Liver (tissue), 3 donors: ENCODE measurements at regions not wholly inside any gene's neighbourhood (a gene's known extent, or its start where the extent isn't known, plus 50 kb on each side); places are given as distances from the start of the nearest gene placed in this dataset.

Source experiments
- FOXA2 ChIP-seq: IDR thresholded peaks from 2 replicates; pipeline ENCODE4 v1.6.1; 2016; ENCODE audit warnings: antibody characterized with exemption
- GABPA ChIP-seq, 2 donors: IDR thresholded peaks in 1 of 2; conservative IDR thresholded peaks in 1 of 2; 2 replicates each; pipeline ENCODE4 v1.6.1; 2016; ENCODE audit warnings: antibody characterized with exemption in 2 of 2, mild to moderate bottlenecking in 1 of 2, moderate library complexity in 1 of 2
- HNF4G ChIP-seq: IDR thresholded peaks from 2 replicates; pipeline ENCODE4 v1.6.1; 2016; ENCODE audit warnings: antibody characterized with exemption
- RAD21 ChIP-seq, 2 donors: IDR thresholded peaks; 2 replicates each; pipeline ENCODE4 v1.6.1; 2016; ENCODE audit warnings: antibody characterized with exemption in 2 of 2, mild to moderate bottlenecking in 2 of 2
- SP1 ChIP-seq: IDR thresholded peaks from 2 replicates; pipeline ENCODE4 v1.6.1; 2018; ENCODE audit warnings: antibody characterized with exemption, mild to moderate bottlenecking
- TAF1 ChIP-seq: conservative IDR thresholded peaks from 2 replicates; pipeline ENCODE4 v1.6.1; 2016; ENCODE audit warnings: antibody characterized with exemption, mild to moderate bottlenecking
- TF ChIP-seq, protein P1 (sequence below): fragments of 150-350 bp; IDR thresholded peaks from 2 replicates; pipeline ENCODE4 v1.5.1; 2017; ENCODE audit warnings: improper control_type of control experiment, low read depth, low read length; ENCODE audit not compliant: missing input control
- TF ChIP-seq, protein P2 (sequence below): IDR thresholded peaks from 2 replicates; pipeline ENCODE4 v1.6.1; 2016; ENCODE audit warnings: antibody characterized with exemption
- TF ChIP-seq, protein P3 (sequence below): IDR thresholded peaks from 2 replicates; pipeline ENCODE4 v1.6.1; 2016; ENCODE audit warnings: antibody characterized with exemption
- TF ChIP-seq, protein P4 (sequence below): IDR thresholded peaks from 2 replicates; pipeline ENCODE4 v1.6.1; 2016; ENCODE audit warnings: antibody characterized with exemption, mild to moderate bottlenecking
- donor health status: healthy.
- donor health status: healthy.

DNA sequence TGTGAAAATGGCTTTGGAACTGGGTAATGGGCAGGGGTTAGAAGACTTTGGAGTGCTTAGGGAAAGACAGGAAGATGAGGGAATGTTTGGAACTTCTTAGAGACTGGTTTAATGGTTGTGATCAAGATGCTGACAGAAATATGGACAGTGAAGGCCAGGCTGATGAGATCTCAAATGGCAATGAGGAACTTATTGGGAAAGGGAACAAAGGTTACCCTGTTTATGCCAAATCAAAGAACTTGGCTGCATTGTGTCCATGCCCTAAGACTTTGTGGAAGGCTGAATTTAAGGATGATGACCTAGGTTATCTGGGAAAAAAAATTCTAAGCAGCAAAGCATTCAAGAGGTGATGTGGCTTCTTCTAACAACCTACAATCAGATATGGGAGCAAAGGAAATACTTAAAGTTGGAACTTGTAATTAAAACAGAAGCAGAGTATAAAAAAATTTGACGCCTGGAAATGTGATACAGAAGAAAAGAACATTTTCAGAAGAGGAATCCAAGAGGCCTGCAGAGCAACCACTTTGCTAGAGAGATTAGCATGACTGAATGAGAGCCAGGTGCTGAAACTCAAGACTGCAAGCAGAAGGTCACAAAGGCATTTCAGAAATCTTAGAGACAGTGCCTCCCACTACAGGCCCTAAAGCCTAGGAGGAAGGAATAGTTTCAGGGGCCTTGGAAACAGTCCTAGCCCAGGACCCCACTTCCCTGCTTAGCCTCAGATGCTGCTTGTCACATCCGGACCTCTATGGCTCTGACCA is 65.6 kb upstream of the FLRT2 start:
- TF ChIP-seq, protein P1, sequence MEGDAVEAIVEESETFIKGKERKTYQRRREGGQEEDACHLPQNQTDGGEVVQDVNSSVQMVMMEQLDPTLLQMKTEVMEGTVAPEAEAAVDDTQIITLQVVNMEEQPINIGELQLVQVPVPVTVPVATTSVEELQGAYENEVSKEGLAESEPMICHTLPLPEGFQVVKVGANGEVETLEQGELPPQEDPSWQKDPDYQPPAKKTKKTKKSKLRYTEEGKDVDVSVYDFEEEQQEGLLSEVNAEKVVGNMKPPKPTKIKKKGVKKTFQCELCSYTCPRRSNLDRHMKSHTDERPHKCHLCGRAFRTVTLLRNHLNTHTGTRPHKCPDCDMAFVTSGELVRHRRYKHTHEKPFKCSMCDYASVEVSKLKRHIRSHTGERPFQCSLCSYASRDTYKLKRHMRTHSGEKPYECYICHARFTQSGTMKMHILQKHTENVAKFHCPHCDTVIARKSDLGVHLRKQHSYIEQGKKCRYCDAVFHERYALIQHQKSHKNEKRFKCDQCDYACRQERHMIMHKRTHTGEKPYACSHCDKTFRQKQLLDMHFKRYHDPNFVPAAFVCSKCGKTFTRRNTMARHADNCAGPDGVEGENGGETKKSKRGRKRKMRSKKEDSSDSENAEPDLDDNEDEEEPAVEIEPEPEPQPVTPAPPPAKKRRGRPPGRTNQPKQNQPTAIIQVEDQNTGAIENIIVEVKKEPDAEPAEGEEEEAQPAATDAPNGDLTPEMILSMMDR = no peak
- TF ChIP-seq HNF4G (no peak), RAD21 (IDR thresholded peaks at IDR 0.05) (no peak), SP1 (no peak), GABPA (IDR thresholded peaks at IDR 0.05 in 1 of 2, conservative IDR thresholded peaks at IDR 0.05 in 1 of 2) (no peak), TAF1 (no peak), FOXA2 (no peak)
- TF ChIP-seq, protein P2, sequence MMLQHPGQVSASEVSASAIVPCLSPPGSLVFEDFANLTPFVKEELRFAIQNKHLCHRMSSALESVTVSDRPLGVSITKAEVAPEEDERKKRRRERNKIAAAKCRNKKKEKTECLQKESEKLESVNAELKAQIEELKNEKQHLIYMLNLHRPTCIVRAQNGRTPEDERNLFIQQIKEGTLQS = no peak
- TF ChIP-seq, protein P3, sequence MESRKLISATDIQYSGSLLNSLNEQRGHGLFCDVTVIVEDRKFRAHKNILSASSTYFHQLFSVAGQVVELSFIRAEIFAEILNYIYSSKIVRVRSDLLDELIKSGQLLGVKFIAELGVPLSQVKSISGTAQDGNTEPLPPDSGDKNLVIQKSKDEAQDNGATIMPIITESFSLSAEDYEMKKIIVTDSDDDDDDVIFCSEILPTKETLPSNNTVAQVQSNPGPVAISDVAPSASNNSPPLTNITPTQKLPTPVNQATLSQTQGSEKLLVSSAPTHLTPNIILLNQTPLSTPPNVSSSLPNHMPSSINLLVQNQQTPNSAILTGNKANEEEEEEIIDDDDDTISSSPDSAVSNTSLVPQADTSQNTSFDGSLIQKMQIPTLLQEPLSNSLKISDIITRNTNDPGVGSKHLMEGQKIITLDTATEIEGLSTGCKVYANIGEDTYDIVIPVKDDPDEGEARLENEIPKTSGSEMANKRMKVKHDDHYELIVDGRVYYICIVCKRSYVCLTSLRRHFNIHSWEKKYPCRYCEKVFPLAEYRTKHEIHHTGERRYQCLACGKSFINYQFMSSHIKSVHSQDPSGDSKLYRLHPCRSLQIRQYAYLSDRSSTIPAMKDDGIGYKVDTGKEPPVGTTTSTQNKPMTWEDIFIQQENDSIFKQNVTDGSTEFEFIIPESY = no peak
- TF ChIP-seq, protein P4, sequence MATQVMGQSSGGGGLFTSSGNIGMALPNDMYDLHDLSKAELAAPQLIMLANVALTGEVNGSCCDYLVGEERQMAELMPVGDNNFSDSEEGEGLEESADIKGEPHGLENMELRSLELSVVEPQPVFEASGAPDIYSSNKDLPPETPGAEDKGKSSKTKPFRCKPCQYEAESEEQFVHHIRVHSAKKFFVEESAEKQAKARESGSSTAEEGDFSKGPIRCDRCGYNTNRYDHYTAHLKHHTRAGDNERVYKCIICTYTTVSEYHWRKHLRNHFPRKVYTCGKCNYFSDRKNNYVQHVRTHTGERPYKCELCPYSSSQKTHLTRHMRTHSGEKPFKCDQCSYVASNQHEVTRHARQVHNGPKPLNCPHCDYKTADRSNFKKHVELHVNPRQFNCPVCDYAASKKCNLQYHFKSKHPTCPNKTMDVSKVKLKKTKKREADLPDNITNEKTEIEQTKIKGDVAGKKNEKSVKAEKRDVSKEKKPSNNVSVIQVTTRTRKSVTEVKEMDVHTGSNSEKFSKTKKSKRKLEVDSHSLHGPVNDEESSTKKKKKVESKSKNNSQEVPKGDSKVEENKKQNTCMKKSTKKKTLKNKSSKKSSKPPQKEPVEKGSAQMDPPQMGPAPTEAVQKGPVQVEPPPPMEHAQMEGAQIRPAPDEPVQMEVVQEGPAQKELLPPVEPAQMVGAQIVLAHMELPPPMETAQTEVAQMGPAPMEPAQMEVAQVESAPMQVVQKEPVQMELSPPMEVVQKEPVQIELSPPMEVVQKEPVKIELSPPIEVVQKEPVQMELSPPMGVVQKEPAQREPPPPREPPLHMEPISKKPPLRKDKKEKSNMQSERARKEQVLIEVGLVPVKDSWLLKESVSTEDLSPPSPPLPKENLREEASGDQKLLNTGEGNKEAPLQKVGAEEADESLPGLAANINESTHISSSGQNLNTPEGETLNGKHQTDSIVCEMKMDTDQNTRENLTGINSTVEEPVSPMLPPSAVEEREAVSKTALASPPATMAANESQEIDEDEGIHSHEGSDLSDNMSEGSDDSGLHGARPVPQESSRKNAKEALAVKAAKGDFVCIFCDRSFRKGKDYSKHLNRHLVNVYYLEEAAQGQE = no peak
